Stimulated activated CD4-positive, alpha-beta T cell treated with anti-CD3 and anti-CD28 coated beads, TNF-alpha, amount 100 ng/mL, for 1 hour (primary cell): ENCODE measurements at regions not wholly inside any gene's neighbourhood (a gene's known extent, or its start where the extent isn't known, plus 50 kb on each side); places are given as distances from the start of the nearest gene placed in this dataset.

Experiments
- DNase-seq, 3 donors: peaks; one replicate each; pipeline ENCODE4 v3.0.0-alpha.2; 2020; ENCODE audit warnings: low read depth in 3 of 3, low spot score in 1 of 3

DNA sequence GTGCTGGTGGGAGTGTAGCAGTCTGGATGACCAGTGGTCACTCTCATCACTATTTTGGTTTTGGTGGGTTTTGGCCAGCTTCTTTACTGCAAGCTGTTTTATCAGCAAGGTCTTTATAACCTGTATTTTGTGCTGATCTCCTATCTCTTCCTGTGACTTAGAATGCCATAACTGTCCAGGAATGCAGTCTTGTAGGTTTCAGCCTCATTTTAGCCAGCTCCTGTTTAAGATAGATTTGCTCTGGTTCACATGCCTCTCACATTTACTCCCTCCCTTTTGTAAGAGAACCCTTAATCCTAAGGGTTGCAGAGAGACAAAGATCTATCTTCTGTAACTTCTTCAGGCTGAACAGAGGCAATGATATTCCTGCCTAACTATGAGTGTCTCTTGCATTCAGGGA lies 51.2 kb upstream of the INHBA start:
- DNase-seq, result no peak
